ENCODE measurements at regions not wholly inside any gene's neighbourhood (a gene's known extent, or its start where the extent isn't known, plus 50 kb on each side); places are given as distances from the start of the nearest gene placed in this dataset.

DNA sequence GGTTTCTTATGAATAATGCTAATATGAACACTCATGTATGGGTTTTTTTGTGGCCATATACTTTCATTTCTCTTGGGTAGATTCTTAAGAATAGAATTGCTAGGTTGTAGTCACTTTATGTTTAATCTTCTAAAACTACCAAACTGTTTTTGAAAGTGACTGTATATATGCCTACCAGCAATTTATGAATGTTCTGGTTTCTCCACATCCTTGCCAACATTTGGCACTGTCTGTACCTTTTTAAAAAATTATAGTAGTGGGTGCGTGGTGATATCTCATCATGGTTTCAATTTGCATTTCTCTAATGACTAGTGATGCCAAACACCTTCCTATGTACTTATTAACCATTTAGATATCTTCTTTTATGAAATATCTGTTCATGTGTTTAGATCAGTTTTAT lies 110.6 kb upstream of the RIOK3 start:
- Histone ChIP-seq H3K79me2 (ENCODE audit: control insufficient read depth, insufficient read depth, low read length) (no peaks in the 10 kb centered on the region), H3K9ac (ENCODE audit: insufficient read depth, low read length) (no peak overlapping the region), H3K27me3 (ENCODE audit: control insufficient read depth, insufficient read depth, low read length) (no peaks in the 10 kb centered on the region), H4K20me1 (ENCODE audit: control insufficient read depth, extremely low read depth, insufficient read depth, low read length) (no peaks in the 10 kb centered on the region), H3K4me1 (ENCODE audit: control insufficient read depth, extremely low read depth, insufficient read depth, low read length) (peaks cover 2% of the 10 kb centered on the region), H2AFZ (ENCODE audit: low read length) (no peak overlapping the region), H3K36me3 (ENCODE audit: control insufficient read depth, insufficient read depth, low read length) (no peaks in the 10 kb centered on the region), H3K9me3 (ENCODE audit: control insufficient read depth, insufficient read depth, low read depth, low read length) (no peaks in the 10 kb centered on the region), H3K27ac (ENCODE audit: insufficient read depth, low read length) (no peak overlapping the region), H3K4me2 (ENCODE audit: extremely low read depth, insufficient read depth, low read length) (no peak overlapping the region), H3K4me3 (replicated peaks in 1 of 4; ENCODE audit: control extremely low read depth in 1 of 4, insufficient read depth in 1 of 4, low read depth in 3 of 4, low read length in 4 of 4) (no peak overlapping the region)
- no peak for DNase-seq (ENCODE audit: low read depth in 2 of 2)
- TF ChIP-seq EZH2 (IDR thresholded peaks at IDR 0.05; ENCODE audit: low read length, missing control alignments) (no peak), CTCF (conservative IDR thresholded peaks at IDR 0.05 in 1 of 2, IDR thresholded peaks at IDR 0.05 in 1 of 2; ENCODE audit: low read depth in 1 of 2, low read length in 2 of 2) (no peak)

DNA sequence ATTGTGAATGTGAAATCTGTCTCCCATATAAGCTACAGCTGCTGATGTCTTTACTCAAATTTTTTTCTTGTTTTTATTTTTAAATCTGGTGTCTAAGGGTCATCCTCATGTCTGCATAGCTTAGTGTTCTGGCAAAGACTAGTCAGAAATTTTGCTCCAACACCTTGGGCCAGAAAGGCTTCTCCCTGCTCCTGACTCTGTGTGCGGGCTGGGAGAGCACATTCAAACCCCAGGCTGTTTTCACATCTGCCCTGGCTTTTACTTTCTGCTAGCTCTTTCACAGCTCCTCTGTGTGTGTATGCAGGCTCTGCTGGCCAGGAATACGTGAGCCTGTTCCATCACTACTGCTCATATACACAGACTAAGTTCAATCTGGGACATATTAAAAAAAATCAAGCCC lies 102.9 kb upstream of the RIOK3 start:
- Histone ChIP-seq H2AFZ (ENCODE audit: low read length) (no peak overlapping the region), H3K79me2 (ENCODE audit: control insufficient read depth, insufficient read depth, low read length) (no peaks in the 10 kb centered on the region), H4K20me1 (ENCODE audit: control insufficient read depth, extremely low read depth, insufficient read depth, low read length) (no peaks in the 10 kb centered on the region), H3K4me2 (ENCODE audit: extremely low read depth, insufficient read depth, low read length) (no peak overlapping the region), H3K9ac (ENCODE audit: insufficient read depth, low read length) (no peak overlapping the region), H3K9me3 (ENCODE audit: control insufficient read depth, insufficient read depth, low read depth, low read length) (no peaks in the 10 kb centered on the region), H3K36me3 (ENCODE audit: control insufficient read depth, insufficient read depth, low read length) (no peaks in the 10 kb centered on the region), H3K4me3 (replicated peaks in 1 of 4; ENCODE audit: control extremely low read depth in 1 of 4, insufficient read depth in 1 of 4, low read depth in 3 of 4, low read length in 4 of 4) (no peak overlapping the region), H3K27ac (ENCODE audit: insufficient read depth, low read length) (no peak overlapping the region), H3K27me3 (ENCODE audit: control insufficient read depth, insufficient read depth, low read length) (no peaks in the 10 kb centered on the region), H3K4me1 (ENCODE audit: control insufficient read depth, extremely low read depth, insufficient read depth, low read length) (no peaks in the 10 kb centered on the region)
- DNase-seq (ENCODE audit: low read depth in 2 of 2) = no peak
- TF ChIP-seq CTCF (conservative IDR thresholded peaks at IDR 0.05 in 1 of 2, IDR thresholded peaks at IDR 0.05 in 1 of 2; ENCODE audit: low read depth in 1 of 2, low read length in 2 of 2) = no peak
- no peak for TF ChIP-seq EZH2 (IDR thresholded peaks at IDR 0.05; ENCODE audit: low read length, missing control alignments)

GRCh38 chr18:23351521-23351920 lies 101.6 kb upstream of the RIOK3 start:
- Histone ChIP-seq H4K20me1 (ENCODE audit: control insufficient read depth, extremely low read depth, insufficient read depth, low read length) (no peaks in the 10 kb centered on the region), H3K79me2 (ENCODE audit: control insufficient read depth, insufficient read depth, low read length) (no peaks in the 10 kb centered on the region), H3K27me3 (ENCODE audit: control insufficient read depth, insufficient read depth, low read length) (no peaks in the 10 kb centered on the region), H3K9ac (ENCODE audit: insufficient read depth, low read length) (no peak overlapping the region), H3K4me2 (ENCODE audit: extremely low read depth, insufficient read depth, low read length) (no peak overlapping the region), H2AFZ (ENCODE audit: low read length) (no peak overlapping the region), H3K27ac (ENCODE audit: insufficient read depth, low read length) (no peak overlapping the region), H3K4me1 (ENCODE audit: control insufficient read depth, extremely low read depth, insufficient read depth, low read length) (peaks cover under 1% of the 10 kb centered on the region), H3K9me3 (ENCODE audit: control insufficient read depth, insufficient read depth, low read depth, low read length) (no peaks in the 10 kb centered on the region), H3K4me3 (replicated peaks in 1 of 4; ENCODE audit: control extremely low read depth in 1 of 4, insufficient read depth in 1 of 4, low read depth in 3 of 4, low read length in 4 of 4) (no peak overlapping the region), H3K36me3 (ENCODE audit: control insufficient read depth, insufficient read depth, low read length) (no peaks in the 10 kb centered on the region)
- no peak for DNase-seq (ENCODE audit: low read depth in 2 of 2)
- TF ChIP-seq EZH2 (IDR thresholded peaks at IDR 0.05; ENCODE audit: low read length, missing control alignments) = no peak
- no peak for TF ChIP-seq CTCF (conservative IDR thresholded peaks at IDR 0.05 in 1 of 2, IDR thresholded peaks at IDR 0.05 in 1 of 2; ENCODE audit: low read depth in 1 of 2, low read length in 2 of 2)

Data from fibroblast of lung (primary cell).